ENCODE measurements at regions not wholly inside any gene's neighbourhood (a gene's known extent, or its start where the extent isn't known, plus 50 kb on each side); places are given as distances from the start of the nearest gene placed in this dataset.

GRCh38 chr3:5437783-5438323, 250.3 kb downstream of the EDEM1 start:
- intact Hi-C loops (cut with DNase I), result no loop called here
- Histone ChIP-seq H3K9me3 (ENCODE audit: control insufficient read depth in 2 of 3, insufficient read depth in 1 of 3, low read length in 3 of 3) (no peaks in the 10 kb centered on the region), H3K27me3 (ENCODE audit: control insufficient read depth, insufficient read depth, low read length) (no peaks in the 10 kb centered on the region), H3K4me1 (ENCODE audit: control insufficient read depth in 2 of 3, insufficient read depth in 2 of 3, low read depth in 1 of 3, low read length in 3 of 3) (no peaks in the 10 kb centered on the region), H3K36me3 (ENCODE audit: control insufficient read depth in 2 of 3, insufficient read depth in 3 of 3, low read length in 3 of 3) (no peaks in the 10 kb centered on the region), H3K9ac (ENCODE audit: low read length in 3 of 3) (no peak overlapping the region), H3K4me3 (ENCODE audit: low read length in 3 of 3) (no peak overlapping the region), H3K27ac (ENCODE audit: low read depth in 2 of 2, low read length in 2 of 2) (no peak overlapping the region)
- no peak for TF ChIP-seq CTCF (IDR thresholded peaks at IDR 0.05; ENCODE audit: borderline replicate concordance, extremely low read depth, insufficient read depth)
- FAIRE-seq (no peak), DNase-seq (no peak)

- intact Hi-C loops (cut with DNase I), result no loop called here
- Histone ChIP-seq H3K36me3 (ENCODE audit: control insufficient read depth in 2 of 3, insufficient read depth in 3 of 3, low read length in 3 of 3) (no peaks in the 10 kb centered on the region), H3K9ac (ENCODE audit: low read length in 3 of 3) (no peak overlapping the region), H3K27ac (ENCODE audit: low read depth in 2 of 2, low read length in 2 of 2) (no peak overlapping the region), H3K4me3 (ENCODE audit: low read length in 3 of 3) (no peak overlapping the region), H3K9me3 (ENCODE audit: control insufficient read depth in 2 of 3, insufficient read depth in 1 of 3, low read length in 3 of 3) (peaks cover 0 to 3% (median 0%) of the 10 kb centered on the region in 3 donors), H3K4me1 (ENCODE audit: control insufficient read depth in 2 of 3, insufficient read depth in 2 of 3, low read depth in 1 of 3, low read length in 3 of 3) (no peaks in the 10 kb centered on the region), H3K27me3 (ENCODE audit: control insufficient read depth, insufficient read depth, low read length) (no peaks in the 10 kb centered on the region)
- TF ChIP-seq CTCF (IDR thresholded peaks at IDR 0.05; ENCODE audit: borderline replicate concordance, extremely low read depth, insufficient read depth), result no peak
- DNase-seq (no peak), FAIRE-seq (no peak)
Observed at GRCh38 chr3:5441401-5441800, 253.9 kb downstream of the EDEM1 start.

- DNase-seq, result no peak
- TF ChIP-seq CTCF (IDR thresholded peaks at IDR 0.05; ENCODE audit: borderline replicate concordance, extremely low read depth, insufficient read depth), result no peak
- no peak for FAIRE-seq
- H3K9ac ChIP-seq (ENCODE audit: low read length in 3 of 3), result no peak overlapping the region
- intact Hi-C loops (cut with DNase I), result no loop called here
- H3K9me3 ChIP-seq (ENCODE audit: control insufficient read depth in 2 of 3, insufficient read depth in 1 of 3, low read length in 3 of 3), result peaks cover 0 to 3% (median 0%) of the 10 kb centered on the region in 3 donors
- H3K4me3 ChIP-seq (ENCODE audit: low read length in 3 of 3), result no peak overlapping the region
- no peaks in the 10 kb centered on the region for H3K27me3 ChIP-seq (ENCODE audit: control insufficient read depth, insufficient read depth, low read length)
- H3K4me1 ChIP-seq (ENCODE audit: control insufficient read depth in 2 of 3, insufficient read depth in 2 of 3, low read depth in 1 of 3, low read length in 3 of 3), result no peaks in the 10 kb centered on the region
- H3K27ac ChIP-seq (ENCODE audit: low read depth in 2 of 2, low read length in 2 of 2), result no peak overlapping the region
- no peaks in the 10 kb centered on the region for H3K36me3 ChIP-seq (ENCODE audit: control insufficient read depth in 2 of 3, insufficient read depth in 3 of 3, low read length in 3 of 3)
Observed at GRCh38 chr3:5442106-5442785, 254.7 kb downstream of the EDEM1 start.

Data from kidney (tissue), 13 donors.